ENCODE measurements at regions not wholly inside any gene's neighbourhood (a gene's known extent, or its start where the extent isn't known, plus 50 kb on each side); places are given as distances from the start of the nearest gene placed in this dataset.
"Not testable (repeated sequence)": the region's sequence is repeated elsewhere in the genome, so short reads cannot be mapped to it uniquely, and the experiment has no call there.

DNA sequence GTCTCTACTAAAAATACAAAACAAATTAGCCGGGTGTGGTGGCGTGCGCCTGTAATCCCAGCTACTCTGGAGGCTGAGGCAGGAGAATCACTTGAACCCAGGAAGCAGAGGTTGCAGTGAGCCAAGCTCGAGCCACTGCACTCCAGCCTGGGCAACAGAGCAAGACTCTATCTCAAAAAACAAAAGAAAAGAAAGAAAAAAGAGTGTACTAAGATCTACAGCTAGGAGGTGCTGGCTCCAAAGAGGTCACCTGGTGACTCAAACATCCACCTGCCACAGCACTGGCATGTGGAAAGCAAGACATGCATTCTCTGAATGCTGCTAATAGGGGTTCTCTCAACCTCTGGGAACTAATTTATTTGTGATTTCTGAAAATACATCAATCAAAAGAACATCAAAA lies 167.5 kb upstream of the MARCKS start:
- H3F3A ChIP-seq (replicated peaks; ENCODE audit: insufficient read depth) = peaks cover 22% of the 10 kb centered on the region
- 98% methylated on average over 4 of the region's 4 CpGs for WGBS (ENCODE audit: low lambda C conversion rate)
- H3K79me2 ChIP-seq (ENCODE audit: insufficient read depth); H3K4me3 ChIP-seq (ENCODE audit: low read depth in 2 of 2, low read length in 1 of 2); H4K20me1 ChIP-seq (ENCODE audit: insufficient read depth); H3K9ac ChIP-seq; H3K27ac ChIP-seq (ENCODE audit: low read depth in 2 of 2, low read length in 1 of 2); H3K9me3 ChIP-seq; H3K4me1 ChIP-seq (ENCODE audit: control insufficient read depth in 1 of 2, insufficient read depth in 2 of 2, low read depth in 1 of 2, low read length in 1 of 2); H3K4me2 ChIP-seq; H3K9me2 ChIP-seq; DNase-seq; H3K36me3 ChIP-seq (replicated peaks in 1 of 2; ENCODE audit: control insufficient read depth in 1 of 2, insufficient read depth in 2 of 2, low read length in 1 of 2); H3K27me3 ChIP-seq (ENCODE audit: insufficient read depth); POLR2A ChIA-PET; H2AFZ ChIP-seq (ENCODE audit: low read depth): not testable (repeated sequence)
- peak; percentile 18; the same call in 1 of the 2 replicates for TF ChIP-seq RAD21 (IDR thresholded peaks at IDR 0.05; ENCODE audit: low read length)
- TF ChIP-seq, protein P1, sequence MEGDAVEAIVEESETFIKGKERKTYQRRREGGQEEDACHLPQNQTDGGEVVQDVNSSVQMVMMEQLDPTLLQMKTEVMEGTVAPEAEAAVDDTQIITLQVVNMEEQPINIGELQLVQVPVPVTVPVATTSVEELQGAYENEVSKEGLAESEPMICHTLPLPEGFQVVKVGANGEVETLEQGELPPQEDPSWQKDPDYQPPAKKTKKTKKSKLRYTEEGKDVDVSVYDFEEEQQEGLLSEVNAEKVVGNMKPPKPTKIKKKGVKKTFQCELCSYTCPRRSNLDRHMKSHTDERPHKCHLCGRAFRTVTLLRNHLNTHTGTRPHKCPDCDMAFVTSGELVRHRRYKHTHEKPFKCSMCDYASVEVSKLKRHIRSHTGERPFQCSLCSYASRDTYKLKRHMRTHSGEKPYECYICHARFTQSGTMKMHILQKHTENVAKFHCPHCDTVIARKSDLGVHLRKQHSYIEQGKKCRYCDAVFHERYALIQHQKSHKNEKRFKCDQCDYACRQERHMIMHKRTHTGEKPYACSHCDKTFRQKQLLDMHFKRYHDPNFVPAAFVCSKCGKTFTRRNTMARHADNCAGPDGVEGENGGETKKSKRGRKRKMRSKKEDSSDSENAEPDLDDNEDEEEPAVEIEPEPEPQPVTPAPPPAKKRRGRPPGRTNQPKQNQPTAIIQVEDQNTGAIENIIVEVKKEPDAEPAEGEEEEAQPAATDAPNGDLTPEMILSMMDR (IDR thresholded peaks at IDR 0.05) = peak; percentile 22; the same call in 1 of the 2 replicates
- CTCF ChIA-PET = interaction anchor here (0.7 kb wide), 1 partner anchor 12 kb away, joined by 3 read pairs; no protein-coding TSS in a partner anchor

DNA sequence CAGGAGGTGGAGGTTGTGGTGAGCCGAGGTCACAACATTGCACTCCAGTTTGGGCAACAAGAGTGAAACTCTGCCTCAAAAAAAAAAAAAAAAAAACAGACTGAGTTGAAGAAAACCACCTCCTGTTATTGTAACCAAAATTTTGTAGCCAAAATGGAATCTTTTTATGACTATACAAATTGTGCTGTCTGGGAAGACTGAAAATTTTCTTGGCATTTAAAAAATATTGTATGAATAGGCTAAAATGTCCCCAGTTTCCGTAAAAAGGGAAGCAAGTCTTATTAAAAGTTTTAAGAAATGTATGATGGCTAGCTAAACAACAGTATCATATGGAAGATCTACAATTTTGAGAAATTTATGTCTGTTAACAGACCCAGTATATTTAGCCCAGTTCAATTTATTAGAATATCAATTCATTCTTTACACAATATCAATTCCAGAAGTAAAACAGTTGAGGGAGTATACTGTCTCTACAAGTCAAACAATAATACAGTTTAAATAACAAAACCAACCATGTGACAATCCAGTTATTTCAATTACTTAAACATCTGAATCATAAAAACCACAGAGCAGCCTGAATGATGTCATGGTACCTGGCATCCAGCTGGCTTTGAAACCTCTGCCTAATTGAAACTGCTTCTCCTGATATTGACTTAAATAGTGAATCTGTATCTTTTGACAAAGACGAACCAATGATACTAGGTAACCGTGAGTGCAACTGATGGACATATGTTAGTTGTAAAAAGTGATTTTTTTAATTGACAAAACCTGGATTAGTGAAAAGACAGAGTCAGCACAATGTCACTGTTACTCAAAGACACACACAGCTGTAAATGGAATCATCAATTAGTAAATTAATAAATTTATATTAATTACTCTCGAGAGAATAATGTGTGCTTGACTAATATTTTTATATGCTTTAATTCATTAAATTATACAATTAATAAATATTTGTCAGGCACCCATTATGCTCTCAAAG lies 166.6 kb upstream of the MARCKS start:
- Histone ChIP-seq H3K79me2 (ENCODE audit: insufficient read depth) (no peaks in the 10 kb centered on the region), H3K9me3 (no peaks in the 10 kb centered on the region), H3F3A (replicated peaks; ENCODE audit: insufficient read depth) (peaks cover 18% of the 10 kb centered on the region), H3K4me1 (ENCODE audit: control insufficient read depth in 1 of 2, insufficient read depth in 2 of 2, low read depth in 1 of 2, low read length in 1 of 2) (no peaks in the 10 kb centered on the region; a peak in 1 of 4 replicates), H3K27ac (ENCODE audit: low read depth in 2 of 2, low read length in 1 of 2) (peak overlapping the region in 1 of 2 experiments; percentile 76; a peak in 2 of 4 replicates), H3K4me3 (ENCODE audit: low read depth in 2 of 2, low read length in 1 of 2) (no peak overlapping the region), H3K9ac (no peak overlapping the region), H3K4me2 (peak overlapping the region; percentile 30; the same call in 1 of the 2 replicates), H2AFZ (ENCODE audit: low read depth) (no peak overlapping the region), H3K36me3 (replicated peaks in 1 of 2; ENCODE audit: control insufficient read depth in 1 of 2, insufficient read depth in 2 of 2, low read length in 1 of 2) (no peaks in the 10 kb centered on the region), H4K20me1 (ENCODE audit: insufficient read depth) (no peaks in the 10 kb centered on the region), H3K9me2 (no peaks in the 10 kb centered on the region), H3K27me3 (ENCODE audit: insufficient read depth) (no peaks in the 10 kb centered on the region)
- DNase-seq = peak; percentile 10
- 55% methylated on average over 5 of the region's 5 CpGs for WGBS (ENCODE audit: low lambda C conversion rate)
- TF ChIP-seq POLR2AphosphoS5 (IDR thresholded peaks at IDR 0.05; ENCODE audit: low read depth, low read length) = peak; percentile 69; the same call in 1 of the 2 replicates
- TF ChIP-seq MXI1 (IDR thresholded peaks at IDR 0.05; ENCODE audit: low read depth, low read length) = no peak
- TF ChIP-seq NFIC (IDR thresholded peaks at IDR 0.05; ENCODE audit: borderline replicate concordance) = peak; percentile 77
- TF ChIP-seq TEAD4 (IDR thresholded peaks at IDR 0.05; ENCODE audit: borderline replicate concordance, insufficient read depth) = peak; percentile 63; the same call in 1 of the 2 replicates
- TF ChIP-seq, protein P2, sequence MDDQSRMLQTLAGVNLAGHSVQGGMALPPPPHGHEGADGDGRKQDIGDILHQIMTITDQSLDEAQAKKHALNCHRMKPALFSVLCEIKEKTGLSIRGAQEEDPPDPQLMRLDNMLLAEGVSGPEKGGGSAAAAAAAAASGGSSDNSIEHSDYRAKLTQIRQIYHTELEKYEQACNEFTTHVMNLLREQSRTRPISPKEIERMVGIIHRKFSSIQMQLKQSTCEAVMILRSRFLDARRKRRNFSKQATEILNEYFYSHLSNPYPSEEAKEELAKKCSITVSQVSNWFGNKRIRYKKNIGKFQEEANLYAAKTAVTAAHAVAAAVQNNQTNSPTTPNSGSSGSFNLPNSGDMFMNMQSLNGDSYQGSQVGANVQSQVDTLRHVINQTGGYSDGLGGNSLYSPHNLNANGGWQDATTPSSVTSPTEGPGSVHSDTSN (IDR thresholded peaks at IDR 0.05) = peak; percentile 84
- TF ChIP-seq JUND (IDR thresholded peaks at IDR 0.05) = peak; percentile 88
- TF ChIP-seq, protein P3, sequence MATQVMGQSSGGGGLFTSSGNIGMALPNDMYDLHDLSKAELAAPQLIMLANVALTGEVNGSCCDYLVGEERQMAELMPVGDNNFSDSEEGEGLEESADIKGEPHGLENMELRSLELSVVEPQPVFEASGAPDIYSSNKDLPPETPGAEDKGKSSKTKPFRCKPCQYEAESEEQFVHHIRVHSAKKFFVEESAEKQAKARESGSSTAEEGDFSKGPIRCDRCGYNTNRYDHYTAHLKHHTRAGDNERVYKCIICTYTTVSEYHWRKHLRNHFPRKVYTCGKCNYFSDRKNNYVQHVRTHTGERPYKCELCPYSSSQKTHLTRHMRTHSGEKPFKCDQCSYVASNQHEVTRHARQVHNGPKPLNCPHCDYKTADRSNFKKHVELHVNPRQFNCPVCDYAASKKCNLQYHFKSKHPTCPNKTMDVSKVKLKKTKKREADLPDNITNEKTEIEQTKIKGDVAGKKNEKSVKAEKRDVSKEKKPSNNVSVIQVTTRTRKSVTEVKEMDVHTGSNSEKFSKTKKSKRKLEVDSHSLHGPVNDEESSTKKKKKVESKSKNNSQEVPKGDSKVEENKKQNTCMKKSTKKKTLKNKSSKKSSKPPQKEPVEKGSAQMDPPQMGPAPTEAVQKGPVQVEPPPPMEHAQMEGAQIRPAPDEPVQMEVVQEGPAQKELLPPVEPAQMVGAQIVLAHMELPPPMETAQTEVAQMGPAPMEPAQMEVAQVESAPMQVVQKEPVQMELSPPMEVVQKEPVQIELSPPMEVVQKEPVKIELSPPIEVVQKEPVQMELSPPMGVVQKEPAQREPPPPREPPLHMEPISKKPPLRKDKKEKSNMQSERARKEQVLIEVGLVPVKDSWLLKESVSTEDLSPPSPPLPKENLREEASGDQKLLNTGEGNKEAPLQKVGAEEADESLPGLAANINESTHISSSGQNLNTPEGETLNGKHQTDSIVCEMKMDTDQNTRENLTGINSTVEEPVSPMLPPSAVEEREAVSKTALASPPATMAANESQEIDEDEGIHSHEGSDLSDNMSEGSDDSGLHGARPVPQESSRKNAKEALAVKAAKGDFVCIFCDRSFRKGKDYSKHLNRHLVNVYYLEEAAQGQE (IDR thresholded peaks at IDR 0.05; ENCODE audit: low read depth, low read length) = no peak
- TF ChIP-seq, protein P4, sequence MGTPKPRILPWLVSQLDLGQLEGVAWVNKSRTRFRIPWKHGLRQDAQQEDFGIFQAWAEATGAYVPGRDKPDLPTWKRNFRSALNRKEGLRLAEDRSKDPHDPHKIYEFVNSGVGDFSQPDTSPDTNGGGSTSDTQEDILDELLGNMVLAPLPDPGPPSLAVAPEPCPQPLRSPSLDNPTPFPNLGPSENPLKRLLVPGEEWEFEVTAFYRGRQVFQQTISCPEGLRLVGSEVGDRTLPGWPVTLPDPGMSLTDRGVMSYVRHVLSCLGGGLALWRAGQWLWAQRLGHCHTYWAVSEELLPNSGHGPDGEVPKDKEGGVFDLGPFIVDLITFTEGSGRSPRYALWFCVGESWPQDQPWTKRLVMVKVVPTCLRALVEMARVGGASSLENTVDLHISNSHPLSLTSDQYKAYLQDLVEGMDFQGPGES (IDR thresholded peaks at IDR 0.05; ENCODE audit: low read depth, low read length) = no peak
- TF ChIP-seq, protein P5, sequence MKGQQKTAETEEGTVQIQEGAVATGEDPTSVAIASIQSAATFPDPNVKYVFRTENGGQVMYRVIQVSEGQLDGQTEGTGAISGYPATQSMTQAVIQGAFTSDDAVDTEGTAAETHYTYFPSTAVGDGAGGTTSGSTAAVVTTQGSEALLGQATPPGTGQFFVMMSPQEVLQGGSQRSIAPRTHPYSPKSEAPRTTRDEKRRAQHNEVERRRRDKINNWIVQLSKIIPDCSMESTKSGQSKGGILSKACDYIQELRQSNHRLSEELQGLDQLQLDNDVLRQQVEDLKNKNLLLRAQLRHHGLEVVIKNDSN (IDR thresholded peaks at IDR 0.05; ENCODE audit: borderline replicate concordance, low read depth) = peak; percentile 58
- peak; percentile 69 for TF ChIP-seq FOXM1 (IDR thresholded peaks at IDR 0.05; ENCODE audit: low read depth)
- TF ChIP-seq FOSL2 (IDR thresholded peaks at IDR 0.05; ENCODE audit: borderline replicate concordance, low read depth) = peak; percentile 92
- TF ChIP-seq EP300 (IDR thresholded peaks at IDR 0.05; ENCODE audit: borderline replicate concordance in 1 of 2, low read depth in 1 of 2, low read length in 1 of 2) = peak in 1 of 2 experiments; percentile 73; a peak in 1 of 4 replicates
- TF ChIP-seq MEF2A (IDR thresholded peaks at IDR 0.05; ENCODE audit: borderline replicate concordance, low read depth) = no peak
- TF ChIP-seq, protein P6, sequence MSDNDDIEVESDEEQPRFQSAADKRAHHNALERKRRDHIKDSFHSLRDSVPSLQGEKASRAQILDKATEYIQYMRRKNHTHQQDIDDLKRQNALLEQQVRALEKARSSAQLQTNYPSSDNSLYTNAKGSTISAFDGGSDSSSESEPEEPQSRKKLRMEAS (IDR thresholded peaks at IDR 0.05; ENCODE audit: low read depth) = peak; percentile 58
- peak; percentile 96 for TF ChIP-seq TCF12 (IDR thresholded peaks at IDR 0.05)
- POLR2A ChIA-PET = no interaction called here
- CTCF ChIA-PET = no interaction called here

Measured in SK-N-SH (cell line).